IPS-NIHi7 (cell line): ENCODE measurements at regions not wholly inside any gene's neighbourhood (a gene's known extent, or its start where the extent isn't known, plus 50 kb on each side); places are given as distances from the start of the nearest gene placed in this dataset.
"Not testable (repeated sequence)": the region's sequence is repeated elsewhere in the genome, so short reads cannot be mapped to it uniquely, and the experiment has no call there.

Source experiments
- DNase-seq: peaks from one replicate; pipeline ENCODE4 v3.0.0; 2012; ENCODE audit warnings: mixed read lengths; ENCODE audit errors: extremely low spot score

GRCh38 chrX:90575155-90575554, 653.4 kb downstream of the TGIF2LX start:
- DNase-seq = not testable (repeated sequence)

DNA sequence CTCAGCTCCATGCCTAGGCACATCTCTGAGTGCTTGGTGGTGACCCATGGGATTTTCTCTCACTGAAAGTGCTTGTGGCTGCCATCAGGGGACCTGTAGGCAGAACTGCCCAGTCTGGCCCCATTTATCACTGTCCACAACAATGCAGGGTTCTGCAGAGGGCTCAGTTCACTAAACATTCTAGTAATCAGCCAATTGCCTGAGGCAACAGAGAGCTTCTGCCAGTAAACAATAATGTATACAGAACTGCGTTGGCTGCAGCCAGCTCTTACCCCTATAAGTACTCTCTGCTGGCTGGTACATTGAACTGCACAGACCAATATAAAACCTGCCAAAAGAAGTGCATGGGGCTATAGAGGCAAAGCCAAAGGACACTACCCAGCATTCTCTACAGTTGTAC, 680.2 kb downstream of the TGIF2LX start:
- DNase-seq = not testable (repeated sequence)

GRCh38 chrX:90605736-90606135, 684.0 kb downstream of the TGIF2LX start:
- DNase-seq = not testable (repeated sequence)

DNA sequence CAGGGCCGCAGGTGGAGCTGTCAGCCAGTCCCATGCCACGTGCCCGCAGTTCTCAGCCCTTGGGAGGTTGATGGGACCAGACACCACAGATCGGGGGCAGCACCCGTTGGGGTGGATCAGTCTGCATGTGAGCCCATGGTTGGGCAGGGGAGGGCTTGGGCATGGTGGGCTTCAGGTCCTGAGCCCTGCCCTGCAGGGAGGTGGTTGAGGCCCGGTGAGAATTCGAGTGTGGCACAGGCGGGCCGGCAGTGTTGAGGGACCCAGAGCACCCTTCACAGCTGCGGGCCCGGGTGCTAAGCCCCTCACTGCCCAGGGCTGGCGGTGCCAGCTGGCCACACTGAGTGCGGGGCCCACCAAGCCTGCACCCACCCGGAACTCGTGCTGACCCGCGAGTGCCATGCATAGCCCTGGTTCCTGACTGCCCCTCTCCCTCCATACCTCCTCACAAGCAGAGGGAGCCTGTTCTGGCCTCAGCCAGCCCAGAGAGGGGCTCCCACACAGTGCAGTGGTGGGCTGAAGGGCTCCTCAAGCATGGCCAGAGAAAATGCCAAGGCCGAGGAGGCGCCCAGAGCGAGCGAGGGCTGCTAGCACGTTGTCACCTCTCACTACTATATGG, 696.1 kb downstream of the TGIF2LX start:
- DNase-seq = no peak

DNA sequence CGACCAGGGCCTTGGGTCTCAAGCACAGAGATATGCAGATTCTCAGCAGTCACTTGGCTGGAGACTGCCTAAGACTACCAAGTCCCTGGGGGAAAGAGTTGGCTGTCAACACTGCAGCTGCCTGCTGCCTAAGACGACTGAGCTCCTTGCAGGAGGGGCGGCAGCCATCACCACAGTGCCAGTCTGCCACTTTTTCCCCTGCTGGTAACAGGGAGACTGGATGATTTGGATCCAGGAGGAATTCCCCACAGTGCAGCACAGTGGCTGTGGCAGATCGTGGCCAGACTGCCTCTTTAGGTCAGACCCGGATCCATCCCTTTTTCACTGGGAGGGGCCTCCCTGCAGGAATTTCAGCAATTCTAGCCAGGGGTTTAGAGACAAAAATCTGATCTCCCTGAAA, 743.5 kb downstream of the TGIF2LX start:
- peak; percentile 10 for DNase-seq

DNA sequence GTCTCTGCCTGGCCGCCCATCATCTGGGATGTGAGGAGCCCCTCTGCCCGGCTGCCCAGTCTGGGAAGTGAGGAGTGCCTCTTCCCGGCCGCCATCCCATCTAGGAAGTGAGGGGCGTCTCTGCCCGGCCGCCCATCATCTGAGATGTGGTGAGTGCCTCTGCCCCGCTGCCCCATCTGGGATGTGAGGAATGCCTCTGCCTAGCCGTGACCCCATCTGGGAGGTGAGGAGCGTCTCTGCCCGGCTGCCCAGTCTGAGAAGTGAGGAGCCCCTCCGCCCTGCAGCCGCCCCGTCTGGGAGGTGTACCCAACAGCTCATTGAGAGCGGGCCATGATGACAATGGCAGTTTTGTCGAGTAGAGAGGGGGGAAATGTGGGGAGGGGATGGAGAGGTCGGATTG, 721.1 kb upstream of the PABPC5 start:
- not testable (repeated sequence) for DNase-seq

GRCh38 chrX:90737555-90737954, 697.1 kb upstream of the PABPC5 start:
- DNase-seq = not testable (repeated sequence)

GRCh38 chrX:90757619-90758018, 677.0 kb upstream of the PABPC5 start:
- not testable (repeated sequence) for DNase-seq

DNA sequence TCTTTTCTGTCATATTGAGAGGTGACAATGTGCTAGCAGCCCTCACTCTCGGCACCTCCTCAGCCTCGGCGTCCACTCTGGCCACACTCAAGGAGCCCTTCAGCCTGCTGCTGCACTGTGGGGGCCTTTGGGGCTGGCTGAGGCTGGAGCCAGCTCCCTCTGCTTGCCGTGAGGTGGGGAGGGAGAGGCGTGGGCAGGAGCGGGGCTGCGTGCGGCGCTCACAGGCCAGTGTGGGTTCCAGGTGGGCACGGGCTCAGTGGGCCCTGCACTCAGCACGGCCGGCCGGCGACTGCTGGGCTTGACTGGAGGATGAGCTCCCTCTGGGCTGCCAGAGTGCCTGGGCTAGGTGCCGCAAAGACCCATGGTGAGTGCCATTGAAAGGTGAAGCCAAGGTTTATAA, 669.2 kb upstream of the PABPC5 start:
- DNase-seq = not testable (repeated sequence)

- peak; percentile 4 for DNase-seq
Measured at GRCh38 chrX:90780286-90780789, 654.3 kb upstream of the PABPC5 start.
